ENCODE measurements at regions not wholly inside any gene's neighbourhood (a gene's known extent, or its start where the extent isn't known, plus 50 kb on each side); places are given as distances from the start of the nearest gene placed in this dataset.

- TF ChIP-seq CTCF (IDR thresholded peaks at IDR 0.05; ENCODE audit: insufficient read depth, low read length, poor library complexity, severe bottlenecking) (no peak), EZH2phosphoT487 (conservative IDR thresholded peaks at IDR 0.05; ENCODE audit: low read length) (no peak)
These were observed 216.4 kb upstream of the TET2 start for GRCh38 chr4:104930298-104930697.

Data from SU-DHL-6 (cell line).